ENCODE measurements at regions not wholly inside any gene's neighbourhood (a gene's known extent, or its start where the extent isn't known, plus 50 kb on each side); places are given as distances from the start of the nearest gene placed in this dataset.
A peak's percentile ranks its signal among the peaks of the same experiment; 100 is the strongest.
"Not testable (repeated sequence)": the region's sequence is repeated elsewhere in the genome, so short reads cannot be mapped to it uniquely, and the experiment has no call there.

DNA sequence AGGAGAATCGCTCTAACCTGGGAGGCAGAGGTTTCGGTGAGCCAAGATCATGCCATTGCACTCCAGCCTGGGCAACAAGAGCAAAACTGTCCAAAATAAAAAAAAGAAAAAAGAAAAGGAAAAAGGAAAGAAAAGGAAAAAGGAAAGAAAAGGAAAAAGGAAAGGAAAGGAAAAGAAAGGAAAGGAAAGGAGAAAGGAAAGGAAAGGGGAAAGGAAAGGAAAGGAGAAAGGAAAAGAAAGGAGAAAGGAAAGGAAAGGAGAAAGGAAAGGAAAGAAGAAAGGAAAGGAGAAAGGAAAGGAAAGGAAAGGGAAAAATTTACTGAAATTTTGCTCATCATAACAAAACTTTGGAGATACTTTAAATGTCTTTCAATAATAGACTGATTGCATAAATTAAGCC lies 391.3 kb upstream of the GYPC start:
- no peak for DNase-seq

DNA sequence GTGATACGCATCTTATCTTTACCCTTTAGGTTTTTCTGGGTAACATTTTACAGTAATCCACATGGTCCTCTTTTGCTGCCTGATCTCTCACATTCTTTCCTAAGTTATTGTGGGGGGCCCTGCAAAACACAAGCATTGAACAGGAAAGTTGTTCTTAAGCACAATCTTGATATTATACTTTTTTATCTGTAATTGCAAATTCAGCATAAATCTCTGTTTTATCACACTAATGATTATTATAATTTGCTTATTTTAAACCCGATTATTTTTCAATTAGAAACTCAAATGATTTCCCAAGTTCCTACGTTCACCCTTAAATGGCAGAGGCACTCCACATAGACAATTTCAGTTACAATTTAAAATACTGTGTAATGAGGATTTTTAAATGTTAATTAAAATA lies 386.0 kb upstream of the GYPC start:
- no peak for DNase-seq

DNA sequence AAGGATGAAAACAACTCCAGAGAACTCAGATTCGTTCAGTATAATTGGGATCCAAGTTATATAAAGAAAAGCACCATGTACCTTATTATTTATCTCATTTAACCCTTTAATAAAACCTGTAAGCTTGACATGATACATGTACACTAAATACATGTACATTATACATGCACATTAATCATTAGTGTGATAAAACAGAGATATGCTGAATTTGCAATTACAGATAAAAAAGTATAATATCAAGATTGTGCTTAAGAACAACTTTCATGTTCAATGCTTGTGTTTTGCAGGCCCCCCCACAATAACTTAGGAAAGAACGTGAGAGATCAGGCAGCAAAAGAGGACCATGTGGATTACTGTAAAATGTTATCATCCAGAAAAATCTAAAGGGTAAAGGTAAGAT lies 385.4 kb upstream of the GYPC start:
- no peak for DNase-seq

DNA sequence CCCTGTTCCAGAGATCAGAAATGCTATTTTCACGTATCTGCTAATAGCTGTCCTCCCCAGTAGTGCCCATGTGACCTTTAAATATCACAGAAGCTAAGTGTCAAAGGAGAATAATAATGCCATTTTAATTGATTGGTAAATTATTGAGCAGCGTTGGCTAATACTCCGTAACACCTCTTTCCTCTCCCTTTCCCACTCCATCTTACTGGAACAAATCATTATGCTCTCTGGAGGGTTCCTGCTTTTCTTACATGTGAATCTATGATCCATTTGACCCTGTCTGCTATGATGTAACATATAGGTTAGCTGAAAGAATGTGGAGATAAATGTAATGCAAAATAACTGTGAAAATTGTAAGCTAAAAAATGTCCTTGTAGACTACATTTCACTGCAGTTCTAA lies 383.6 kb upstream of the GYPC start:
- peak; percentile 2 for DNase-seq

DNA sequence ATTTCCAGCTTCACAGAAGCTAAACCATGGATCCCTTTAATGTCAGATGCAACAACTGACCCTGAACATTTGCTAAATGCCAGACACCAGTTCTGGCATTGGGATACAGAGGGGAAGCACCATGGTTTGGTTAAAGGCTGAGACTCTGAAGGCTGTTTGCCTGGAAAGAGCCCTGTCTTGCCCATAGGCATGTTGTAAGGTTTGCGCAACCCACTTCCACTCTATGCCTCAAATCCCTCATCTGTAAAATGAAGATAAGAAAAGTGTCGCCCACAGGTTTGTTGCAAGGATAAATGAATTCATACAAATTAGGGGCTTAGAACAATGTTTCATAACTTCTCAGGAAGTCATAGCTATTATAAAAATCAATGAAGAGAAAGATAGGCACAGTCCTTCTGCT lies 380.9 kb upstream of the GYPC start:
- no peak for DNase-seq

DNA sequence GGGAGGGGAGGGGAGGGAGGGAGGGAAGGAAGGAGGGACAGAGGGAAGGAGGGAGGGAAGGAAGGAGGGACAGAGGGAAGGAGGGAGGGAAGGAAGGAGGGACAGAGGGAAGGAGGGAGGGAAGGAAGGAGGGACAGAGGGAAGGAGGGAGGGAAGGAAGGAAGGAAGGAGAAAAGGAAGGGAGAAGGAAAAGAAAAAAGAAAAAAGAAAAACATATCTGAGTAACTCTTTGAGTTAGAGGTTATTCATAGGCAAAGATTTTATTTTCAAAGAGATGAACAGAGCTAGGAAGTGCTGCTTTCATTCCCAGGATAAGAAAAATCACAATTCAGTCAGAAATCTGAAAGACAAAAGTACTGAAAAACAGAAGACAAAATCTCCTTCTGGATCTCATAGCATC lies 379.7 kb upstream of the GYPC start:
- not testable (repeated sequence) for DNase-seq

DNA sequence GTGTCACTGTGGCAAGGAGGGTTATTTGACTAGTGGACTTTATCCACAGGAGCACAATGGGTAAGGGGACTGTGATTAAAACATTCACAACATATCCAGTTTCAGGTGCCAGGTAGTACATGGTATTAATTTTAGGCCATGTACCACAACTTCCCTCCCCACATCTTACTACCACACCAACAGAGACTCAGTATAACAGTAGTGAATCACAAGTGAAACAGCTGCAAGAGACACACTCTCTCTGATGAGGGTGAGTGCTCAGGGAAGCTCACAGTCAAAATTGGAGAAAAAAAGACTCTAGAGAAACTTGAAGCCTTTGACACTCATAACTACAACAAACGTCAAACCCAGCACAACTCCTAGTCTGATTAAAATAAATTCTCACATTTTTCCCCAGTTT lies 367.6 kb upstream of the GYPC start:
- DNase-seq = no peak

DNA sequence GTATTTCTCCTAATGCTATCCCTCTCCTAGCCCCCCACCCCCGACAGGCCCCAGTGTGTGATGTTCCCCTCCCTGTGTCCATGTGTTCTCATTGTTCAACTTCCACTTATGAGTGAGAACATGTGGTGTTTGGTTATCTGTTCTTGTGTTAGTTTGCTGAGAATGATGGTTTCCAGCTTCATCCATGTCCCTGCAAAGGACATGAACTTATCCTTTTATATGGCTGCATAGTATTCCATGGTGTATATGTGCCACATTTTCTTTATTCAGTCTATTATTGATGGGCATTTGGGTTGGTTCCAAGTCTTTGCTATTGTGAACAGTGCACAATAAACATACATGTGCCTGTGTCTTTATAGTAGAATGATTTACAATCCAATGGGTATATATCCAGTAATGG lies 362.0 kb upstream of the GYPC start:
- not testable (repeated sequence) for DNase-seq

DNA sequence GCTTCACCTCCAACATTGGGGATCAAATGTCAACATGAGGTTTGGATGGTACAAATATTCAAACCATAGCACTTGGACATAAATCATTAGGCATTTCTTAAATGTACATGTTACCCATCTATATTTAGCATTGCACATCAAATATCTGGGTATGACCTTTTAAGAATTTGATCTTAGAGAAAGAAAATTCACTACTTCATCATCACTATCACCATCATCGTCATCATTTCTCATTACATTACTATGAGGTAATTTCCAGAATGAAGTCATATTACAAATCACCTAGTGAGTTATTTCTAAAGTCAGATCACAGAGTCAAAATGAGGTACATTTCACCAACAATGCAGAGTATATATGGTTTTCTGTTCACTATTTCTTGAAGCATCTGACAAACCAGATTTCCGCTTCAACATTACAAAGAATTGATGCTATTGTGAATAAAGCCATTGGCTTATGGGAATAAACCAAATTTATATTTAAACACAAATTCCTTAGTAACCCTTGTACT lies 356.4 kb upstream of the GYPC start:
- DNase-seq = no peak

DNA sequence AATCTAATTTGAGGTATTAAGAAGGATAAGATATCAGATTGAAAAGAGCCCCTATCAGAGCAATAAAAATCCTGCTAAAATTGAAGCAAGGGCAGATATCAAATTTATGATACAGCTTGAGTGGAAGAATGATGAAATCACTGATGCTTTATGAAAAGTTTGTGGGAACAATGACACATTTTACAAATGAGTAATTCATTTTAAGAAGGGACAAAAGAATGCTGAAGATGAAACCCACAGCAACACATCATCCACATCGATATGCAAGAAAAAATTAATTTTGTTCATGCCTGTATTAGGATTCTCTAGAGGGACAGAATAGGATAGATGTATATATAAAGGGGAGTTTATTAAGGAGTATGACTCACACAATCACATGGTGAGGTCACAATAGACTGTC lies 355.6 kb upstream of the GYPC start:
- DNase-seq = no peak

DNA sequence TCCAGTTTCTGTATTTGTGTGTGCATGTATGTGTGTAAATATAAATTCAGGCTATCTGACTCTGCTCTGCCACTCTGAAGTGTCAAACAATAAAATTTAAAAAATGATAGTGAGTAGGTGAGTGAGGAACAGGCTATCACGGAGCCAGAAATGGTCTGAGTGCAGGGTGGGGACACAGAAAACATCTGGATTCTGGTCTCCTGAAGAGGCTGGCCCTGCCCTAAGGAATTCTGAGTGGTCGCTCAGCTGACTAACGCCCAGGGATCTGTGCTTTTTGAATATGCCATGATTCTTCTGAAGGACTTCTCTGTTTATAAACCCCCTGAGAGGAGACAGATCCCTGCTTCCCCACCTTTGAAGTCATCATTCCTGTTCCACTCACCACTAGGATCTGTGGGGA lies 353.9 kb upstream of the GYPC start:
- DNase-seq = peak; percentile 10

DNA sequence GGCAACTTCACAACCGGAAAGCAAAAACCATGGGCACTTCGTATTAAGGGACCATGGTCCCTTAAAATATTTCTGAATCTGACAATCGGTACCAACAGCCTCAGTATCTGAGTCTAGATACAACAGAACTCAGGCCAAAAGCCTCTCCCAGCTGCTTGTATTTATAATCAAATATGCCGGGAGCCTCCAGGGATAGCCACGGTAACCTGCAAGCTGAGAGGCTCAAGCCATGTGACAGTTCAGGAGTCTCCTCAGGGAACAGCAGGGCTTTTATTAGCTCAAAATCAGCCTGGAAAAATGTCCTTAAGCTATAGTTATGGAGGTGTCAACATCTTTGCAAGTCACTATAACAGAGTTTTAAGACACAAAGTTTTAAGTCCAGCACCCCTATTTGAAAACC lies 352.8 kb upstream of the GYPC start:
- peak; percentile 22 for DNase-seq

DNA sequence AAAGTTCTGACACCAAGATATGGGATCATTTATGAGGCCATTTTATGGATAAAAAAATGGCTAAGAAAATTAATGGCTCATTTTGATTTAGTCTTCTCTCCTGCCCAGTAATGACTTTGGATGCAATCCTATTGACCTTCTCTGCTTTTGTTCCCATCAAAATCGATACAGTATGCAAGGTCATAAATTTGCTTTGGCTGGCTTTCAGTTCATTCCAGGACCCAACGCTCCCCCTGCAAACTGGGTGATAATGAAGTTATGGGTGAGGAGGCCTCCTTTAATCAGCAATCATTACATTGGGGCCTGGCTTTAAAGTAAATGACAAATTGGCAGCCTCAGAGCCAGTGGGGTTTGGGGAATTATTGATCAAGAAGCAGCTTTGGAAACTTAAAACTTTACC lies 351.8 kb upstream of the GYPC start:
- no peak for DNase-seq

DNA sequence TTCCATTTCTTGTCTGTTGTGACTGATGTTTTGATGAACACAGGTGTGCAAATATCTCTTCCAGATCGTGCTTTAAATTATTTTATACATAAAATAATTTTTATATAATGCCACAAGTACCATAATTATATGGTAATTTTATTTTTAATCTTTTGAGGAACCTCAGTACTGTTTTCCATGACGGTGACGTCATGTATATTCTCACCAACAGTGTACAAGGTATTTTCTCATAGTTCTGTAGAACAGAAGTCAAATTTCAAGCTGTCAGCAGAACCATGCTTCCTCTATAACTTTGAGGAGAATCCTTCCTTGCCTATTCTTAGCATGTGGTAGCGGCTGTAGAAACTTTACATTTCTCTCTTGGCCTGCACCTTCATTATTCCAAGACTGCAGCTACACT lies 349.4 kb upstream of the GYPC start:
- DNase-seq = no peak

DNA sequence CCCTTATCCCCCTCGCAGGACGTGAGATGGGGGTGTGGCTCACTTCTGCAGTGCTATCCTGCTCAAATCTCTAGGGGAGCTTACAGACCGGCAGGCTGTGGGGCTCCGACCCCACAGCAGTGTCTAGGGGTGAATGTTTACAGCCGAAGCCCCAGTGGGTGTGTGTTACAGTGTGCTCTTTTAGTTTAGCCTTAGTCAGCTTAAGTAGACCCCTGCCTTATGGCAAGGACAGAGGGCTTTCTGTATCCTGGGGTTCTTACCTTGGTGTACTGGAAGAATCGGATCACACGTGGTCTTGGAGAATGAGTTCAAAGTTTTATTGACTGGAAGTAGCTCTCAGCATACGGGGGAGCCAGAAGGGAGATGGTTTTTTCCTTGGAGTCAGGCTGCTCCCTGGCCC lies 348.2 kb upstream of the GYPC start:
- DNase-seq = no peak

DNA sequence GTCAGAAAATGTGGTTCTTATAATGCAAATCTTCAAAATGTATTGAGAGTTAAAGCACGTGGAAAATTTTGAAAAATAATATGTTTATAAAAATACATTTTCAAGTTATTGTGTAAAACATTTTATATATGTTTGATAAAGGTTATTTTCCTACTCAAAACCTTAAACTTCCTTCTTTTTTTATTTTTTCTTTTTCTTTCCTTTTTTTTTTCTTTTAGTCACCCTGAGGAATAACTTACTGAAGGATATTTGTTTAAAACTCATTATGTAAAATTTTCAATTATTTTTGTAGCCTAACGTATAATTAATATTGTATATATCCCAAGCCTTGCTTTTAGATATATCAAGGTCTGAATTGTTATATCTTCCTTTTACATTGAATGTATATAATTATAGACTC lies 346.8 kb upstream of the GYPC start:
- DNase-seq = no peak

DNA sequence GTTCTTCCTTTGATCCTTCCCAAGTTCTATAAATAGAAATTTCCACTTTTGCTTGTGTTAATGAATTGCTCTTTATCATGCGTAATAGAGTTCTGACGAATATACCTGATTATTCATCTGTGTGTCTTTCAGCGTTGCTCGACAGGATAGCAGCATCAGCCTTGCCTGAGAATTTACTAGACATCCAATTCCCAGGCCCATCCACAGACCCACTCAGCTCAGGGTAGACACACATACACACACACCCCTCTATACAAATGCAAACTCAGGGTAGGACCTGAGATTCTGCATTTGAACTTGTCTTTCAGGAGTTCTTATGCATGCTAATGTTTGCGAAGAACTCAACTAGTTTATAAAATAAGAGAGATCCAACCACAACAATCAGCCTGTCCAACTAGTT lies 343.4 kb upstream of the GYPC start:
- DNase-seq = no peak

DNA sequence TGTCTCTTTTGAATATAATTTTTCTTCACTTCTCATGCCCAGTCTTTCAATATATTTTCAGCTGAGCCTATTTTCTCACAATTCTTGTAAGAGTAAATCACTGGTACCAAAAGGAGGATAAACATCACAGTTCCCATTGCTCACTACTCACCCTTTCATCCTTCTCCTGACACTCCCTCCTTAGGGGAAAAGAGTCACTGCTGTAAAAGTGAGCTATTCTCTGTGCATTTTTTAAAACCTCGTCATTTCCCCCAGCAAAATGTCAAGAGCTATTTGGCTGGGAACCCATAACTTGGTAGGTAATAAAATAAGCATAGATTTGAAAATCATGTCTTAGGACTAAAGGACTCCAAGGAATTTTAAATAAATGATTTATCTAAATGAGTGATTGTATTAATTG lies 340.1 kb upstream of the GYPC start:
- no peak for DNase-seq

DNA sequence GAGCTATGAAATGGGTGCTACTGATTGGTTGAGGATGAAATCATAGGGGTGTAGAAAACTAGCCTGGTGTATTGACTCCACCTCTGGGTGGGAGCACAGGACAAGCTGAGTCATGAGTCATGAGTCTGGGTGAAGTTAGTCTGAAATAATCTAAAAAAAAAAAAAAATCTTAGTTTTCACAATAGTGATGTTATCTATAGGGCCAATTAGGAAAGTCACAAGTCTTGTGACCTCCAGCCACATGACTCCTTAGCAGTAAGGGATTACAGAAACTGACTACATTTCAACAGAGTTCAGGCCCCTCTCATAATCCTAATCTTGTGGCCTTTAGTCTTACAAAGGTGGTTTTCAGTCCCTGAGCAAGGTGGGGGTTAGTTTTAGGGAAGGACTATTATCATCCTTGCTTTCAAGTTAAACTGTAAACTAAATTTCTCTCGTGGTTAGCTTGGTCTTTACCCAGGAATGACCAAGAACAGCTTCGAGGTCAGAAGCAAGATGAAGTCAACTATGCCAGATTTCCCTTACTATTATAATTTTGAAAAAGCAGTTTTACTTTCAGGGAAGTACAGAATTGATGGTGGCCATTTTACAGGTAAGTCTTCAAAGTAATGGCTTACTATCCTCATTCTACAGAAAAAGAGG lies 338.0 kb upstream of the GYPC start:
- no peak for DNase-seq

DNA sequence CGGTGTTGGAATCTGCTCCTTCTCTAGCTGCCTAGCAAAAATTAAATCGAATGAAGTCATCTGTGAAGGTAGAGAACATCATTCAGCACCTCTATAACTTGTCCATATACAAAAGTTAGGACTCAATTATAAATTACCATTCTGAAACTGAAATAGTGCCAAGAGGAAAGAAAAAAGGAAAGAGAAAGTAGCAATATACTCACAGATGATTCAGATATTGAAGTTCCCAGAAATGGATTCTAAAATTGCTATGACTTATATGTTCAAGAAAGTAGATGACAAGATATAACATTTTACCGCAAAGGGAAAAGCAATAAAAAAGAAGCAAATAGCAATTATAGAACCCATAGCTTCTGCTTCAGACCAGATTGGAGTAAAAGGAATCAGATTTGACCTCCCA lies 333.6 kb upstream of the GYPC start:
- no peak for DNase-seq

DNA sequence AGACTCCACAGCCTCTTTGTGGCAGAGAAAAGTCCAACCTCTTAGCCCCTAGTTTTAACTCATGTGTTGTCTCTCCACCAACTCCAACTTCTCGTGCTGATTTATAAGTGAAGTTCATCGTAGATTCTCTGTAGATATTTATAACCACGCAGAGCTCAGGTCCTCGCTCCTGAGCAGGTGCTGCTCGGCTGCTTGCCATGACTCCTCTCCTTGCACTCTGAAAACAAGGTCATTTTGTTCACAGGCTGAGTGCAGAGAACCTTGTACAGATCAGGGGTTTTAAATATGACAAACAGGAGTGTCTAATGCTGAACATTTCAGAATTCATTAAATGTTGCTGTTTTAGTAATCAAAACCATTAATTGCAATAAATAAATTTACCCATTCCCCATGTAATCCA lies 330.8 kb upstream of the GYPC start:
- DNase-seq = no peak

DNA sequence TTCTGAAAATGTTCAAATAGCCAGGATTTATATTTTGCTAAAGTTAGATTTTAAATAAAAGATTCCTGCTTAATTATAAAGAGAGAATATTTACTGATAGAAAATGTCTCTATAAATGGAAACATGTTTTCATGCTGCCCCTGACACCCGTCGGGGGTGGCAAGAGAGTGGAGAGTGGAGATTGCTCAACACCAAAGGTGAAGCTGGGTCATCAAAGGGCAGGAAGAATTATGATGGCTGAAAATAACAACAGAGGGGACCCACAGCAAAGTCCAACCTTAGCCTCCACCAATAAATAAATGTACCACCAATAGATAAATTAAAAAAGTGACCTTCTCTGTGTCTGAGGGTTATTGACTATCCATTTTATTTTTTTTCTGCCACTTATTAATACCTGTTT lies 326.8 kb upstream of the GYPC start:
- DNase-seq = no peak

DNA sequence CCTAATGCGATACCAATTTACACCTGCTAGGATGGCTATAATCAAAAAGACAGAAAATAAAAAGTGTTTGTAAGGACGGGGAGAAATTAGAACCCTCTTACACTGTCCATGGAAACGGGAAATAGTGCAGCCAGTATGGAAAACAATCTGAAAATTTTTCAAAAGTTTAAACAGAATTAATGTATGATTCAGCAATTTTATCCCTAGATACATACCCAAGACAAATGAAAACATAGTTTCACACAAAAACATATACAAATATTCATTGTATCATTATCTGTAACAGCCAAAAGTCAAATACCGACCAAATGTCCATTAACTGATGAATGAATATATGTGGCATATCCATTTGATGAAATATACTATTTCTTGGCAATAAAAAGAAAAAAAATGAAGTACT lies 313.5 kb upstream of the GYPC start:
- no peak for DNase-seq

DNA sequence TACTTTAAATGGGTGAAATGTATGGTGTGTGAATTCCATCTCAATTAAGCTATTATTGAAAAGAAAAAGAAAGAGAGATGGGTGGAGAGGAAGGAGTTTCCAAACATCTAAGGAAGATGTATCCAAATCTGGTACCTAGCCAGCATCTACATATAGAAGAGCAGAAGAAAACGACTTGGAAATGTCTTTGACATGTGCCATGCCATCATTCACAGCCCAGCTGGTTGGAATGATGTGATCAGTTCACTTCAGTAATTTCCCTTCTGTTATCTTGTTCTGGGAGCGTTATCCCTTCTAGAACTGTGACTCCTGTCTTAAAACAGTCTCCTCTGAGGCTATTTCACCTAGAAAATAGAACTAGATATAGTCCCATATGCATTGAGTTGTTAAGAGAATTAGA lies 312.8 kb upstream of the GYPC start:
- DNase-seq = peak; percentile 35

DNA sequence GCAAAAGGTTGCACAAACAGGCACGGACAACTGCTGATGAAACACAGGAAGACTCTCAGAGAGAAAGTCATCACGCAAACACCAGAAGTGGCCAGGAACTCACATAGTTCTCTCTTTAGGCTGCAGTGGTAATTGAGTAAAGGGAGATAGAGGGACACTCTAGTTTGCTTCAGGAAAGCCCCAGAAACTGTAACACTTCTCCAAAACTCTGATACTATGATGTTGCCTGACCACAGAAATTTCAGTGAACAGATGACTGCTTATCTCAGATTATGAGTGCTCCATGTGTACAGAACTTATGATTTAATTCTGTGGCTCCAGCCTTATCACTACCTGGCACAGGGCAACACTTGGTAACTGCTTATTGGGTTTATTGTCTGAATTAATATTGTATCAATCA lies 311.5 kb upstream of the GYPC start:
- DNase-seq = no peak

DNA sequence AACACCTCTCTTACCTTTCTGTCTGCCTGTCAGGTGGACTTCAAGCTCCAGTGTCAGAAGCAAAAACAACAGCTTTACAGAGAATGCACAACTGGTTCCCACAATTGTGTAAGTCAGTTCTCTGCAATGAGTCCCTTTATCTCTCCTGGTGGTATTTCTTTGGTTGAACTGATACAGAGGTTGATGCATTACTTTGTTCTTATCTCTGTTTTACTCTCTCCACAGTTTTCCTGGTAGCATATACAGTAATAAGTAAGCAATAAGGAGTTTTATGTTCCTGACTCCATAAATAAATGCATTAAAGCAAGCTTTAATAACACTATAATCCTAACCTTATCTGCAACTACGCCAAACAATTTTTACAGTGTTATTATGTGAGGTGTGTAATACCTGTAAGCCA lies 310.3 kb upstream of the GYPC start:
- no peak for DNase-seq
